ENCODE measurements at regions not wholly inside any gene's neighbourhood (a gene's known extent, or its start where the extent isn't known, plus 50 kb on each side); places are given as distances from the start of the nearest gene placed in this dataset.

DNA sequence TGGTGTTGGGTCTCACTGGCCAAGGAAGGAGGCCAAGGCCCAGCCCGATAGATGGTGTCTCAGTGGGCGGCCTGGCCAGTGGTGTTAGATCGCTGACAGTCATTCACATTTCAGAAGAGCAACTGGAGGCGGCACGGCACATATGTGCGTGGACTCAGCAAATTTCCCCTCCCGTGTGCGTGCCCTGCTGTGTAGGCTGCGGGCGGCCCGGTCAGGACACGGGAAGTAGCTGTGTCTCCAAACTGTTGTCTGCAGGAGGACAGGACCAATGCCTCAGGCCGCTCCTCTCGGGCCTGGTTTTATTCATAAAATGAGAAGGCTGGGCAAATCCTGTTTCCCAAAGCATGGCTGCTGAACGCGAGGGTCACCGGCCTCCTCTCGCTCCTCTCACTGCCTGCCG is 711.7 kb downstream of the BRD1 start:
- no peak overlapping the region for H3K27ac ChIP-seq
- intact Hi-C loops (cut with DNase I): no loop called here
- no peak for DNase-seq
- TF ChIP-seq POLR2A (IDR thresholded peaks at IDR 0.05): no peak
- TF ChIP-seq, protein P1, sequence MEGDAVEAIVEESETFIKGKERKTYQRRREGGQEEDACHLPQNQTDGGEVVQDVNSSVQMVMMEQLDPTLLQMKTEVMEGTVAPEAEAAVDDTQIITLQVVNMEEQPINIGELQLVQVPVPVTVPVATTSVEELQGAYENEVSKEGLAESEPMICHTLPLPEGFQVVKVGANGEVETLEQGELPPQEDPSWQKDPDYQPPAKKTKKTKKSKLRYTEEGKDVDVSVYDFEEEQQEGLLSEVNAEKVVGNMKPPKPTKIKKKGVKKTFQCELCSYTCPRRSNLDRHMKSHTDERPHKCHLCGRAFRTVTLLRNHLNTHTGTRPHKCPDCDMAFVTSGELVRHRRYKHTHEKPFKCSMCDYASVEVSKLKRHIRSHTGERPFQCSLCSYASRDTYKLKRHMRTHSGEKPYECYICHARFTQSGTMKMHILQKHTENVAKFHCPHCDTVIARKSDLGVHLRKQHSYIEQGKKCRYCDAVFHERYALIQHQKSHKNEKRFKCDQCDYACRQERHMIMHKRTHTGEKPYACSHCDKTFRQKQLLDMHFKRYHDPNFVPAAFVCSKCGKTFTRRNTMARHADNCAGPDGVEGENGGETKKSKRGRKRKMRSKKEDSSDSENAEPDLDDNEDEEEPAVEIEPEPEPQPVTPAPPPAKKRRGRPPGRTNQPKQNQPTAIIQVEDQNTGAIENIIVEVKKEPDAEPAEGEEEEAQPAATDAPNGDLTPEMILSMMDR (IDR thresholded peaks at IDR 0.05): no peak
- H3K9me3 ChIP-seq: no peaks in the 10 kb centered on the region
- no peak overlapping the region for H3K4me3 ChIP-seq
- H3K4me1 ChIP-seq: peaks cover 0 to 7% (median 0%) of the 10 kb centered on the region in 3 donors
- 92 to 96% methylated on average over 12 to 13 of the region's 19 CpGs for WGBS, 2 donors
- H3K27me3 ChIP-seq: peaks cover 0 to 4% (median 0%) of the 10 kb centered on the region in 4 donors
- H3K36me3 ChIP-seq: no peaks in the 10 kb centered on the region

DNA sequence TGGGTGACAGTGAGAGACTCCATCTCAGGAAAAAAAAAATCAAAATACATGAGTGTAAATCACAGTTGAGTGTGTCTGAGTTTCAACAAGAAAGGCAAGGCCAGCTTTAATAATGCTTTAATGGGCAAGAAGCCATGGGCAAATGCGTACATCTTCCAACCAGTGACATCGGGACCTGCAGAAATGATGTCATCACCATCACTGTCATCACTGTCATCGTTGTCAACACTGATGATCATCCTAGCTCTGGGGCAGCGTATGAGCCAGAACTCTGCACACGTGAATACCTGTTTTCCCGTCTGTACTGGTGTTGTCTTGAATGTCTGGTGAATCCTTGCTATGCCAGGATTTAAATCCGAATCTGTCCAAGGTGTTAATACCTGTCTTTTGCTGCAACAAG is 712.5 kb downstream of the BRD1 start:
- Histone ChIP-seq H3K27ac (no peak overlapping the region), H3K27me3 (peaks cover 0 to 12% (median 0%) of the 10 kb centered on the region in 4 donors), H3K4me1 (peaks cover 0 to 7% (median 0%) of the 10 kb centered on the region in 3 donors), H3K4me3 (no peak overlapping the region), H3K9me3 (no peaks in the 10 kb centered on the region), H3K36me3 (no peaks in the 10 kb centered on the region)
- DNase-seq: no peak
- 57 to 63% methylated on average over 4 to 6 of the region's 7 CpGs for WGBS, 2 donors
- TF ChIP-seq, protein P1 (IDR thresholded peaks at IDR 0.05): no peak
- no peak for TF ChIP-seq POLR2A (IDR thresholded peaks at IDR 0.05)
- intact Hi-C loops (cut with DNase I): no loop called here

DNA sequence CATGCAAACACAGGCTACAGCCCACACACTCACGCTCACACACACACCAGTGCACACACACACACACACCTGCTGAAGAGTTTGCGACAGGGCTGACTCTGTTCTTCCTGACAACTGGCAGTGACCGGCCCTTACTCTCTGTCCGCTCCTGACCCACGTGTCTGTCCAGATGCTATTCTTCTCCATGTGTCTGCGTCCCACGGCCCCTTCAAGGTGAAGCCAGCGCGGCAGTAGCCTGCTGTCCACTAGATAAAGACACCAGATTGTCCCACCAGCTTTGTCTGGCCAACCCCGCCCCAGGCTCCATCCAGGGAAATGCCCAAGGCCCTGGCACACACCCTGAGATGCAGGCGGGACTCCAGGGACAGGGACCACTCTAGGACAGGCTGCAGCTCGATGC is 713.9 kb downstream of the BRD1 start:
- Histone ChIP-seq H3K9me3 (no peaks in the 10 kb centered on the region), H3K4me3 (no peak overlapping the region), H3K4me1 (no peaks in the 10 kb centered on the region), H3K27ac (no peak overlapping the region), H3K27me3 (peaks cover 0 to 23% (median 0%) of the 10 kb centered on the region in 4 donors), H3K36me3 (no peaks in the 10 kb centered on the region)
- intact Hi-C loops (cut with DNase I): no loop called here
- DNase-seq: no peak
- WGBS, 2 donors: 67 to 70% methylated on average over 5 to 6 of the region's 12 CpGs
- TF ChIP-seq POLR2A (IDR thresholded peaks at IDR 0.05): no peak
- TF ChIP-seq, protein P1 (IDR thresholded peaks at IDR 0.05): no peak

GRCh38 chr22:49112661-49113626 is 714.7 kb downstream of the BRD1 start:
- H3K27ac ChIP-seq: no peak overlapping the region
- H3K4me3 ChIP-seq: no peak overlapping the region
- H3K36me3 ChIP-seq: no peaks in the 10 kb centered on the region
- H3K27me3 ChIP-seq: peaks cover 0 to 31% (median 0%) of the 10 kb centered on the region in 4 donors
- DNase-seq: no peak
- intact Hi-C loops (cut with DNase I): no loop called here
- no peak for TF ChIP-seq POLR2A (IDR thresholded peaks at IDR 0.05)
- TF ChIP-seq, protein P1 (IDR thresholded peaks at IDR 0.05): no peak
- H3K9me3 ChIP-seq: no peaks in the 10 kb centered on the region
- no peaks in the 10 kb centered on the region for H3K4me1 ChIP-seq
- WGBS, 2 donors: 49 to 74% methylated on average over 10 to 12 of the region's 16 CpGs

GRCh38 chr22:49112176-49112575 is 715.5 kb downstream of the BRD1 start:
- Histone ChIP-seq H3K36me3 (no peaks in the 10 kb centered on the region), H3K4me3 (no peak overlapping the region), H3K27ac (no peak overlapping the region), H3K9me3 (no peaks in the 10 kb centered on the region), H3K4me1 (no peaks in the 10 kb centered on the region), H3K27me3 (peaks cover 0 to 37% (median 0%) of the 10 kb centered on the region in 4 donors)
- 81 to 92% methylated on average over 14 to 15 of the region's 15 CpGs for WGBS, 2 donors
- TF ChIP-seq, protein P1 (IDR thresholded peaks at IDR 0.05): no peak
- TF ChIP-seq POLR2A (IDR thresholded peaks at IDR 0.05): no peak
- intact Hi-C loops (cut with DNase I): no loop called here
- no peak for DNase-seq

All from esophagus squamous epithelium (tissue), 5 donors.